ENCODE measurements at regions not wholly inside any gene's neighbourhood (a gene's known extent, or its start where the extent isn't known, plus 50 kb on each side); places are given as distances from the start of the nearest gene placed in this dataset.

GRCh38 chr20:5670874-5671273 is 60.1 kb upstream of the GPCPD1 start:
- no peak for TF ChIP-seq ZFP3 (CRISPR knock-in tag; IDR thresholded peaks at IDR 0.05)
- TF ChIP-seq ARNTL (CRISPR knock-in tag; IDR thresholded peaks at IDR 0.05; ENCODE audit: borderline replicate concordance, low read depth), result no peak
- TF ChIP-seq CSRNP3 (CRISPR knock-in tag; IDR thresholded peaks at IDR 0.05), result no peak
- TF ChIP-seq ZC3H10 (CRISPR knock-in tag; IDR thresholded peaks at IDR 0.05), result no peak
- TF ChIP-seq RARB (CRISPR knock-in tag; IDR thresholded peaks at IDR 0.05), result no peak
- no peak for TF ChIP-seq PPARA (CRISPR knock-in tag; IDR thresholded peaks at IDR 0.05; ENCODE audit: borderline replicate concordance)
- TF ChIP-seq ZNF565 (CRISPR knock-in tag; conservative IDR thresholded peaks at IDR 0.05; ENCODE audit: low read depth), result no peak
- no peak for TF ChIP-seq TCF4 (CRISPR knock-in tag; IDR thresholded peaks at IDR 0.05; ENCODE audit: borderline replicate concordance)
- no peak for TF ChIP-seq SNAI2 (CRISPR knock-in tag; IDR thresholded peaks at IDR 0.05)
- TF ChIP-seq BACH2 (CRISPR knock-in tag; IDR thresholded peaks at IDR 0.05; ENCODE audit: borderline replicate concordance), result no peak
- TF ChIP-seq CREB5 (CRISPR knock-in tag; IDR thresholded peaks at IDR 0.05; ENCODE audit: low read depth), result no peak
- no peak for TF ChIP-seq ZFP30 (CRISPR knock-in tag; IDR thresholded peaks at IDR 0.05)
- TF ChIP-seq TOX (CRISPR knock-in tag; IDR thresholded peaks at IDR 0.05; ENCODE audit: borderline replicate concordance), result no peak

All from SK-N-SH treated with all-trans-retinoic acid at 6 μM for 48 hours (cell line).